Loucy (cell line): ENCODE measurements at regions not wholly inside any gene's neighbourhood (a gene's known extent, or its start where the extent isn't known, plus 50 kb on each side); places are given as distances from the start of the nearest gene placed in this dataset.

Experiments
- H2AFZ ChIP-seq: fragments of 200-600 bp; sonication (generic); 2 replicates; pipeline ENCODE4 v1.6.0; 2016; ENCODE audit warnings: antibody characterized with exemption, mild to moderate bottlenecking, low read length, moderate library complexity
- H3F3A ChIP-seq: fragments of 200-600 bp; 2 replicates; pipeline ENCODE4 v1.6.0; 2016; ENCODE audit warnings: antibody characterized with exemption, low read depth, mild to moderate bottlenecking
- H3K27me3 ChIP-seq: fragments of 200-600 bp; sonication (generic); 2 replicates; pipeline ENCODE4 v1.6.1; 2014; ENCODE audit warnings: low read length, mild to moderate bottlenecking; ENCODE audit not compliant: insufficient read depth, poor library complexity, severe bottlenecking
- H3K36me3 ChIP-seq: fragments of 200-600 bp; sonication (generic); 2 replicates; pipeline ENCODE4 v1.6.1; 2016; ENCODE audit warnings: low read length; ENCODE audit not compliant: insufficient read depth
- H3K4me1 ChIP-seq: fragments of 200-600 bp; sonication (generic); 2 replicates; pipeline ENCODE4 v1.5.1; 2014; ENCODE audit warnings: low read length, mild to moderate bottlenecking; ENCODE audit not compliant: insufficient read depth, poor library complexity, severe bottlenecking
- H3K4me2 ChIP-seq: fragments of 200-600 bp; sonication (generic); 2 replicates; pipeline ENCODE4 v1.6.0; 2014; ENCODE audit warnings: antibody characterized with exemption, low read length, low read depth, mild to moderate bottlenecking; ENCODE audit not compliant: poor library complexity, severe bottlenecking
- H3K4me3 ChIP-seq: fragments of 200-600 bp; sonication (generic); 2 replicates; pipeline ENCODE4 v1.5.1; 2014; ENCODE audit warnings: low read length, mild to moderate bottlenecking, mixed read lengths; ENCODE audit not compliant: poor library complexity, severe bottlenecking
- H3K79me2 ChIP-seq: fragments of 200-600 bp; sonication (generic); 2 replicates; pipeline ENCODE4 v1.6.1; 2014; ENCODE audit warnings: low read length; ENCODE audit not compliant: insufficient read depth
- H3K9ac ChIP-seq: fragments of 200-600 bp; sonication (generic); 2 replicates; pipeline ENCODE4 v1.6.0; 2014; ENCODE audit warnings: mild to moderate bottlenecking, low read depth, low read length, moderate library complexity; ENCODE audit not compliant: poor library complexity, severe bottlenecking
- H3K9me2 ChIP-seq: fragments of 200-600 bp; sonication (generic); replicated peaks from 2 replicates; pipeline ENCODE4 v1.6.1; 2016; ENCODE audit warnings: low read depth, low read length, mixed read lengths
- H3K9me3 ChIP-seq: fragments of 200-600 bp; sonication (generic); 2 replicates; pipeline ENCODE4 v1.6.1; 2014; ENCODE audit warnings: mild to moderate bottlenecking, antibody characterized with exemption, low read length, low read depth; ENCODE audit not compliant: insufficient read depth
- H4K20me1 ChIP-seq: fragments of 200-600 bp; sonication (generic); 2 replicates; pipeline ENCODE4 v1.6.0; 2014; ENCODE audit warnings: antibody characterized with exemption, low read length, mild to moderate bottlenecking; ENCODE audit not compliant: insufficient read depth, poor library complexity, severe bottlenecking
- CTCF ChIP-seq: fragments of 200-600 bp; sonication (generic); conservative IDR thresholded peaks from 2 replicates; pipeline ENCODE4 v1.5.1; 2014; ENCODE audit warnings: mild to moderate bottlenecking, antibody characterized with exemption, low read length
- EZH2phosphoT487 ChIP-seq: fragments of 200-600 bp; IDR thresholded peaks from 2 replicates; pipeline ENCODE4 v1.6.1; 2018; ENCODE audit warnings: antibody characterized with exemption, mild to moderate bottlenecking, moderate library complexity, borderline replicate concordance

- H3K79me2 ChIP-seq, result no peaks in the 10 kb centered on the region
- no peaks in the 10 kb centered on the region for H3K9me3 ChIP-seq
- TF ChIP-seq CTCF (no peak), EZH2phosphoT487 (no peak)
- no peaks in the 10 kb centered on the region for H3K9me2 ChIP-seq
- no peak overlapping the region for H3K9ac ChIP-seq
- no peaks in the 10 kb centered on the region for H3K27me3 ChIP-seq
- H4K20me1 ChIP-seq, result no peaks in the 10 kb centered on the region
- peaks cover 4% of the 10 kb centered on the region; the same call in 1 of the 2 replicates for H3K36me3 ChIP-seq
- H2AFZ ChIP-seq, result no peak overlapping the region
- H3F3A ChIP-seq, result no peaks in the 10 kb centered on the region; the same call in 1 of the 2 replicates
- no peak overlapping the region for H3K4me2 ChIP-seq
- H3K4me1 ChIP-seq, result peaks cover 33% of the 10 kb centered on the region
- H3K4me3 ChIP-seq, result no peak overlapping the region
These were observed 170.1 kb downstream of the SIPA1L2 start for GRCh38 chr1:232459826-232460225.

- H3K9ac ChIP-seq, result no peak overlapping the region
- no peak for TF ChIP-seq CTCF
- no peak for TF ChIP-seq EZH2phosphoT487
- peak overlapping the region; percentile 6; the same call in 1 of the 2 replicates for H2AFZ ChIP-seq
- no peaks in the 10 kb centered on the region for H3K9me2 ChIP-seq
- H3K4me1 ChIP-seq, result peaks cover 36% of the 10 kb centered on the region
- no peaks in the 10 kb centered on the region for H3K36me3 ChIP-seq
- no peaks in the 10 kb centered on the region for H3K9me3 ChIP-seq
- peak overlapping the region; percentile 26 for H3K4me2 ChIP-seq
- no peaks in the 10 kb centered on the region; the same call in 1 of the 2 replicates for H3F3A ChIP-seq
- H4K20me1 ChIP-seq, result no peaks in the 10 kb centered on the region
- no peaks in the 10 kb centered on the region for H3K27me3 ChIP-seq
- H3K4me3 ChIP-seq, result peak overlapping the region; percentile 21
- no peaks in the 10 kb centered on the region for H3K79me2 ChIP-seq
These were observed 170.8 kb downstream of the SIPA1L2 start for GRCh38 chr1:232459087-232459486.

- Histone ChIP-seq H3K27me3 (no peaks in the 10 kb centered on the region), H3K4me1 (peaks cover 50% of the 10 kb centered on the region)
These were observed 172.3 kb downstream of the SIPA1L2 start for GRCh38 chr1:232457595-232457994.

More at GRCh38 chr1:232457595-232457994, 172.3 kb downstream of the SIPA1L2 start:
- Histone ChIP-seq H3F3A (peaks cover 2% of the 10 kb centered on the region; the same call in 1 of the 2 replicates), H3K9me3 (no peaks in the 10 kb centered on the region), H4K20me1 (no peaks in the 10 kb centered on the region), H3K79me2 (no peaks in the 10 kb centered on the region), H3K4me2 (no peak overlapping the region), H2AFZ (no peak overlapping the region), H3K9me2 (no peaks in the 10 kb centered on the region), H3K4me3 (no peak overlapping the region), H3K9ac (no peak overlapping the region), H3K36me3 (no peaks in the 10 kb centered on the region)
- TF ChIP-seq EZH2phosphoT487 (no peak), CTCF (no peak)
